ENCODE measurements at regions not wholly inside any gene's neighbourhood (a gene's known extent, or its start where the extent isn't known, plus 50 kb on each side); places are given as distances from the start of the nearest gene placed in this dataset.

- intact Hi-C loops (cut with DNase I), result no loop called here
- no peak for DNase-seq
Measured at GRCh38 chr19:28502879-28503734, 709.8 kb downstream of the UQCRFS1 start.

- intact Hi-C loops (cut with DNase I), result no loop called here
- no peak for DNase-seq
Measured at GRCh38 chr19:28501976-28502375, 711.0 kb downstream of the UQCRFS1 start.

DNA sequence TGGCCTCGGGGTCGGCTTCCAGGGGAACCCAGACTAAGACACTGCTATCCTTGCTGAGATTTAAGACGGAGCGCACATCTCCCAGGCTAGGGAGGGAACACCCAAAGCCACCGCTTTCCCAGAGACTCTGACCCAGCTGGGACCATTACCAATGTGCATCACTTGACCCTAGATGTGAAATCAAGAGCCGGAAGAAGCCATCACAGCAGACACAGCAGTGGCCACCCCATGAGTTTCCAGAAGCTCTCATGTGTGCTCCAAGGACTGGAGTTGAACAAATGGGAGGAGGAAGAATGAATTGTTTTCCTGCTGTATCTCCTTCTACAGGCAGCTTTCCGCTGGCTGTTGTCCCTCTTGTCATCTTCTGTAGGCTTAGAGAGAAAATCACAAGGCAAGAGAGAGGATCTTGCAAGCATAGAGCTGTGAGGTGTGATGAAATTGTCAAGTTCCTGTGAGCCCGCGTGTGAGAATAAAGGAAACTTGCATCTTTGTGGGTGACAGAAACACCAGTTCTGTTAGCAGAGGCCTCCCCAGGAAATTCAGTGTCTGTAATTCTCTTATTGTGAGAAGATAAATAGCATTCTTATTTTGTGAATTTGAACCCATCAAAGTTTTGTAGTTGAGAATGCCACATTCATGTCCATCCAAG is 711.8 kb downstream of the UQCRFS1 start:
- intact Hi-C loops (cut with DNase I), result no loop called here
- no peak for DNase-seq

- intact Hi-C loops (cut with DNase I), result no loop called here
- no peak for DNase-seq
Measured at GRCh38 chr19:28500296-28500695, 712.7 kb downstream of the UQCRFS1 start.

DNA sequence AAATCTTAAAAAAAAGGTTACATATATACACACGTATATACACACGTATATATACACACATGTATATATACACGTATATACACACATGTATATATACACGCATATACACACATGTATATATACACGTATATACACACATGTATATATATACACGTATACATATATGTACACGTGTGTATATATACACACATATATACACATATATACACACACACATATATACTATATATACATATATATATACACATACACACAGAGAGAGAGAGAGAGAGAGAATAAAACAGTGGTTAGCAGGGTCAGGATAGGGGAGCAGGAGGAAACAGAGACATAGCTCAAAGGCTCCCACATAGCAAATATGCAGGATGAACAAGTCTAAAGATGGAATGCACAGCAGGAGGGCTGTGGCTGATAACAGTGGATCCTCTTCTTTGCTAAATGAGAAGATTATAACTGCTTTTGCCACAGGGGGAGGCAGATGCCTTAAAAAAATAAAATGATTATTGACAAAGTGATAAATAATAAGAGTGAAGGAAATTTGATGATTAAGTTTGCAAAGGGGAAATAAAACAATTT is 714.5 kb downstream of the UQCRFS1 start:
- DNase-seq, result no peak
- intact Hi-C loops (cut with DNase I), result no loop called here

DNA sequence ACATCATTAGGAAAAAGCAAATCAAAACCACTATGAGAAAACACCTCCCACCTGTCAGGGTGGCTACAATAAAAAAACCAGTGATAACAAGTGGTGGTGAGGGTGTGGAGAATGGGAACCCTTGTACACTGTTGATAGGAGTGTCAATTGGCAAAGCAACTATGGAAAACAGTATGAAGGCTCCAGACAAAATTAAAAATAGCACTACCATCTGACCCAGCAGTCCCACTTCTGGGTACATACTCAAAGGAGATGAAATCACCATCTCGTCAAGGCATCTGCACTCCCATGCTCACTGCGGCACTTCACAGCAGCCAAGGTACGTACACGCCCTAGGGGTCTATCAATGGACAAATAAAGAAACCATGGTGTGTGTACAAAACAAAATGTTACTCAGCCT is 715.1 kb downstream of the UQCRFS1 start:
- DNase-seq, result no peak
- intact Hi-C loops (cut with DNase I), result no loop called here

- intact Hi-C loops (cut with DNase I), result no loop called here
- DNase-seq, result no peak
Measured at GRCh38 chr19:28497137-28497536, 715.8 kb downstream of the UQCRFS1 start.

GRCh38 chr19:28495046-28495445 is 717.9 kb downstream of the UQCRFS1 start:
- DNase-seq, result no peak
- intact Hi-C loops (cut with DNase I), result no loop called here

- DNase-seq, result no peak
- intact Hi-C loops (cut with DNase I), result no loop called here
Measured at GRCh38 chr19:28494461-28494860, 718.5 kb downstream of the UQCRFS1 start.

GRCh38 chr19:28493884-28494283 is 719.1 kb downstream of the UQCRFS1 start:
- intact Hi-C loops (cut with DNase I), result no loop called here
- DNase-seq, result no peak

- no peak for DNase-seq
- intact Hi-C loops (cut with DNase I), result no loop called here
Measured at GRCh38 chr19:28492621-28493020, 720.3 kb downstream of the UQCRFS1 start.

- intact Hi-C loops (cut with DNase I), result no loop called here
- DNase-seq, result no peak
Measured at GRCh38 chr19:28492201-28492600, 720.8 kb downstream of the UQCRFS1 start.

DNA sequence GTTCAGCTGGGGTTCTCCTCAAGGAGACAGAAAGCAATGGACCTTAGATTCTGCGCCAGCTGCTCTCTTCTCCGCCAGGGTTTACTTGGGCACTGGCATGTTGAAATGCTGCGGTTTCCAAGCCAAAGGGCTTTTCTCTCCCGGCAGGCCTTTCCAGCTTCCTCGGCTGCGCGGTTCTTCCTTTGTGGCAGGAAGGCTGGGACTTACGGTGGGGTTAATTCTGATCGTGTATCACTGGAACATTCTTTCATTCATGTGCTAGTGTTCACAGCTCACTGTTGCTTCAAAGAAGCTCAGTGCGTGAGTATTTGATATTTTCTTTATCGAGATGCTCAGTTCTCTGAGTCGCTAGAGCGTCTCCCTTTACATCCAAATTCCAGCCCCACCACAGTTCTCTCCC is 723.2 kb downstream of the UQCRFS1 start:
- intact Hi-C loops (cut with DNase I), result no loop called here
- no peak for DNase-seq

- DNase-seq, result no peak
- intact Hi-C loops (cut with DNase I), result no loop called here
Measured at GRCh38 chr19:28489126-28489660, 723.8 kb downstream of the UQCRFS1 start.

DNA sequence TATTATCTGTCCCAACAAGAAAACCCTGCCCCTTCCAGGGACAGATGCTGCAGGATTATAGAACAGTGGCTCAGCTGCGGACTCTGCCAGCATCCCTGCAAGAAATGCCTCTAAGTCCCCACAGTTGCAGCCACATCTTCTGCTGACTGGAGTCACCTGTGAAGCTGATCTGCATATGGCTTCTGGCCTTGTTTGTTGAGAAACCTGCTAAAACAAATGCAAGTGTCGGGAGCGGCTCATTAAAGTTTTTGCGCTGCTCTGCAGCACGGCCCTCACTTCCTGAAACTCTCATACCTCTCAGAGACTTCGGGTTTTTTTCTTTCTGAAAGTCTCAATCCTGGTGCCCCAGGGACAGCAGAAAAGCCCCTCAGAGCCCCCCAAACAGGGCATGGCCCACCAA is 725.0 kb downstream of the UQCRFS1 start:
- no peak for DNase-seq
- intact Hi-C loops (cut with DNase I), result no loop called here

DNA sequence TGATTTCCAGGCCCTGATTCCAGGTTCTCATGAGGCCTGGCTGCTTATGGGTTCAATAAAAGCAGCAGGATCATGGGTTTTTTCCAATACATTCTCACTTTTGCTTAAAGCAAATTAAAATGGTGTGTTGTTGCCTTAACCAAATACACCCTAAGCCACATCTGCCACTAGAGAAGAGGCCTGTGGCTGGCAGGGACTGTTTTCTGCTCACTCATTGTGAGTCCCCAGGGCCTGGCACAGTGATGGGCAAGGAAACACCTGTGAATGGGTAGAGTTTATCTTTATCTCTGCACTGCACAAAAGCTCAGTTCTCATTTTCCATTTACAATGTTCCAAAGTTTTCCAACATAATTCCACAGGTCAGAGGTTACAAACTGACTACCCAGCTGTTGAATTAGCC is 726.0 kb downstream of the UQCRFS1 start:
- DNase-seq, result no peak
- intact Hi-C loops (cut with DNase I), result no loop called here

GRCh38 chr19:28486473-28486872 is 726.5 kb downstream of the UQCRFS1 start:
- DNase-seq, result no peak
- intact Hi-C loops (cut with DNase I), result no loop called here

GRCh38 chr19:28485292-28485691 is 727.7 kb downstream of the UQCRFS1 start:
- no peak for DNase-seq
- intact Hi-C loops (cut with DNase I), result no loop called here

DNA sequence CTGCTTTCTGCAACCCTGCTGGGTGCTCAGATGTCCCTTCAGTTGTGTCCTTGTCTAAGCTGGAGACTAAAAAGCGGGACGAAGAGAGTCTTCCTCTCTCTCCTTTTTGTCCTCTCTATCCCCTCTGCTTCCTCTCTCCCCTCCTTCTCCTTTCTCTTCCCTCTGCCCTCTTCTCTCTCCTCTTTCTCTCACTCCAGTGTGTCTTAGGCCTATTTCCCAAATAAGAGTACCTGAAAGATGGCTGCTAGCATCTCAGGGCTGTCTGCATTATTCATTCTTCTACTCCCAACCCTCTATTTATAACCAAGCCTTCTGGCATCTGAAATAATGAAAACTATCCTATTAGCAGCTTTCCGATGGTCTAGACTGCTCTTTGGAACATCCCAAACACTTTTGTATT is 729.8 kb downstream of the UQCRFS1 start:
- intact Hi-C loops (cut with DNase I), result no loop called here
- DNase-seq, result no peak

GRCh38 chr19:28482221-28482620 is 730.7 kb downstream of the UQCRFS1 start:
- no peak for DNase-seq
- intact Hi-C loops (cut with DNase I), result no loop called here

DNA sequence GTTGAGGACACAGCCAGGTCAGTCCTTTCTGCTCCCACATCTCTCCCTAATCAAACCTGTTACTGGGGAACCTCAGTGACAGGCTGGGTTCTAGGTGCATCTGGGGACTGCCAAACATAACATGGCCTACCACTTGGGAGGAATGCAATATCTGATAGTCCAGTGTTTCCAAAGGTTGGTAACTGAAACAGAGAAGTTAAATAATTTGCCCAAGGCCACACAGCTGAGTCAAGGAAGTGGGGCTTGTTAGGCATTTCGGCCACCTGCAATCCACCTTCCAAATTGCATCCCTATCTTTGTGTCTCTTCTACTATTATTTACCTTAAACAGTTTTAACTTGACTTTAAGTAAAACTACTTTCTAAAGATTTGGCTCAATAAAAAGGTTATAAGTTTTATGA is 731.3 kb downstream of the UQCRFS1 start:
- intact Hi-C loops (cut with DNase I), result no loop called here
- DNase-seq, result no peak

DNA sequence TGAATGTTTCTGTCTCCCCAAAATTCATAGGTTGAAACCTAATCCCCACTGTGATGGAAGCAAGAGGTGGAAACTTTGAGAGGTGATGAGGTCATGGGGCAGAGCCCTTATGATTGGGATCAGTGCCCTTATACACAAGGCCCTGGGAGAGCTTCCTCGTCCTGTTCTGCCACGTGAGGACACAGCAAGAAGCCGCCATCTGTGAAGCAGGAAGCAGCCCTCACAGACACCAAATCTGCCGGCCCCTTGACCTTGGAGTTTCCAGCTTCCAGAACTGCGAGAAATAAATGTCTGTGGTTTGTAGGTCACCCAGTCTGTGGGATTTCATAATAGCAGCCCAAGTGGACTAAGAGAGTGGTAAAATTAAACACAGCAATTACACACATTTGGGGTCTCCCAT is 737.4 kb downstream of the UQCRFS1 start:
- intact Hi-C loops (cut with DNase I), result no loop called here
- no peak for DNase-seq
